ENCODE measurements at regions not wholly inside any gene's neighbourhood (a gene's known extent, or its start where the extent isn't known, plus 50 kb on each side); places are given as distances from the start of the nearest gene placed in this dataset.
A peak's percentile ranks its signal among the peaks of the same experiment; 100 is the strongest.

GRCh38 chr6:16047435-16047990, 81.4 kb upstream of the MYLIP start:
- H3K4me3 ChIP-seq (ENCODE audit: low read length): no peak overlapping the region
- H4K20me1 ChIP-seq (ENCODE audit: insufficient read depth, low read length): no peaks in the 10 kb centered on the region
- no peaks in the 10 kb centered on the region for H3K79me2 ChIP-seq (ENCODE audit: low read length)
- H3K9me3 ChIP-seq (ENCODE audit: insufficient read depth, low read length): no peaks in the 10 kb centered on the region
- no peaks in the 10 kb centered on the region for H3K36me3 ChIP-seq (replicated peaks; ENCODE audit: low read depth, low read length)
- H2AFZ ChIP-seq (ENCODE audit: low read depth, low read length): no peak overlapping the region
- no peak overlapping the region for H3K4me2 ChIP-seq (ENCODE audit: low read length)
- H3K27me3 ChIP-seq (ENCODE audit: low read depth, low read length): no peaks in the 10 kb centered on the region
- H3K9ac ChIP-seq (ENCODE audit: low read length): no peak overlapping the region
- H3K27ac ChIP-seq (ENCODE audit: low read length): no peak overlapping the region
- TF ChIP-seq CTCF (IDR thresholded peaks at IDR 0.05; ENCODE audit: low read depth, low read length) (no peak), EZH2phosphoT487 (IDR thresholded peaks at IDR 0.05; ENCODE audit: low read depth) (no peak)
- H3K4me1 ChIP-seq (ENCODE audit: low read length): peaks cover 12% of the 10 kb centered on the region

DNA sequence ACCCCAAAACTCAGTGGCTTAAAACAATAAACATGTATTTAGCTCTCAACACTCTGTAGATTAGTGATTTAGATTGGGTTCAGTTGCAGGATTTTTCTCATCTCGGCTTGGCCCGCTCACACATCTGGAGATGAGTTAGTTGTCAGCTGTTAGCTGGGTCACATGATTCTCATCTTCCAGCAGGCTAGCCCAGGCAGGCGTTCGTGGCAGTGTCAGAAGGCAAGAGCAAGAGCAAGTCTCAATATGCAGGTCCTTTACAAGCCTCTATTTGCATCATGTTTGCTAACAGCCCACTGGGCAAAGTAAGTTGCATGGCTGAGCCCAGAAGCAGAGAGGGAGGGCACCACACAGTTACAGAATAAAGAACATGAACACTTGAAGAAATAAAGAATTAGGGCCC, 83.6 kb upstream of the MYLIP start:
- Histone ChIP-seq H3K27me3 (ENCODE audit: low read depth, low read length) (no peaks in the 10 kb centered on the region), H3K36me3 (replicated peaks; ENCODE audit: low read depth, low read length) (no peaks in the 10 kb centered on the region), H3K4me2 (ENCODE audit: low read length) (no peak overlapping the region), H3K9ac (ENCODE audit: low read length) (no peak overlapping the region), H2AFZ (ENCODE audit: low read depth, low read length) (no peak overlapping the region), H4K20me1 (ENCODE audit: insufficient read depth, low read length) (no peaks in the 10 kb centered on the region), H3K79me2 (ENCODE audit: low read length) (no peaks in the 10 kb centered on the region), H3K4me1 (ENCODE audit: low read length) (peaks cover 12% of the 10 kb centered on the region), H3K9me3 (ENCODE audit: insufficient read depth, low read length) (no peaks in the 10 kb centered on the region), H3K4me3 (ENCODE audit: low read length) (no peak overlapping the region), H3K27ac (ENCODE audit: low read length) (no peak overlapping the region)
- TF ChIP-seq EZH2phosphoT487 (IDR thresholded peaks at IDR 0.05; ENCODE audit: low read depth) (no peak), CTCF (IDR thresholded peaks at IDR 0.05; ENCODE audit: low read depth, low read length) (no peak)

DNA sequence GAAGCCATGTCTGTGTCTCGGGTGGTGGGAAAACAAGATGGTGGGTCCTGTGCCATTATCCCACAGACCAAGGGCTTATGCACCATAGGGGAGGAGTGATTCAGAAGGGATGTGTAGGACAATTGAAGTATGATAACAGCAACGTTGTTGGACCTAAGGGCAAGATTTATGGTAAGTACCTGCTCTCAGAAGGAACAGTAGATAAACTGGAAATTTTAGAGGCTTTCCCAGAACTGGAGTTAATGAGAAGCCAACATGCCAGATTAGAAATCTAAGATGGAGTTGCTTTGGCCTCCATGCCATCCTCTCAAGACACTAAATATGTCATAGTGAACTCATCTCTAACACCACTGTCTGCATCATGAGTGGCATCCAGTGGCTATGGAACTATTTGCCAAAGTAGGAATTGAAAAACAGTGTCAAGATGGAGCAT, 84.7 kb upstream of the MYLIP start:
- no peaks in the 10 kb centered on the region for H3K9me3 ChIP-seq (ENCODE audit: insufficient read depth, low read length)
- H2AFZ ChIP-seq (ENCODE audit: low read depth, low read length): no peak overlapping the region
- TF ChIP-seq EZH2phosphoT487 (IDR thresholded peaks at IDR 0.05; ENCODE audit: low read depth) (no peak), CTCF (IDR thresholded peaks at IDR 0.05; ENCODE audit: low read depth, low read length) (no peak)
- H3K27me3 ChIP-seq (ENCODE audit: low read depth, low read length): no peaks in the 10 kb centered on the region
- no peaks in the 10 kb centered on the region for H4K20me1 ChIP-seq (ENCODE audit: insufficient read depth, low read length)
- H3K4me3 ChIP-seq (ENCODE audit: low read length): no peak overlapping the region
- no peak overlapping the region for H3K27ac ChIP-seq (ENCODE audit: low read length)
- no peak overlapping the region for H3K4me2 ChIP-seq (ENCODE audit: low read length)
- H3K79me2 ChIP-seq (ENCODE audit: low read length): no peaks in the 10 kb centered on the region
- no peaks in the 10 kb centered on the region for H3K36me3 ChIP-seq (replicated peaks; ENCODE audit: low read depth, low read length)
- no peak overlapping the region for H3K9ac ChIP-seq (ENCODE audit: low read length)
- peaks cover 13% of the 10 kb centered on the region for H3K4me1 ChIP-seq (ENCODE audit: low read length)

DNA sequence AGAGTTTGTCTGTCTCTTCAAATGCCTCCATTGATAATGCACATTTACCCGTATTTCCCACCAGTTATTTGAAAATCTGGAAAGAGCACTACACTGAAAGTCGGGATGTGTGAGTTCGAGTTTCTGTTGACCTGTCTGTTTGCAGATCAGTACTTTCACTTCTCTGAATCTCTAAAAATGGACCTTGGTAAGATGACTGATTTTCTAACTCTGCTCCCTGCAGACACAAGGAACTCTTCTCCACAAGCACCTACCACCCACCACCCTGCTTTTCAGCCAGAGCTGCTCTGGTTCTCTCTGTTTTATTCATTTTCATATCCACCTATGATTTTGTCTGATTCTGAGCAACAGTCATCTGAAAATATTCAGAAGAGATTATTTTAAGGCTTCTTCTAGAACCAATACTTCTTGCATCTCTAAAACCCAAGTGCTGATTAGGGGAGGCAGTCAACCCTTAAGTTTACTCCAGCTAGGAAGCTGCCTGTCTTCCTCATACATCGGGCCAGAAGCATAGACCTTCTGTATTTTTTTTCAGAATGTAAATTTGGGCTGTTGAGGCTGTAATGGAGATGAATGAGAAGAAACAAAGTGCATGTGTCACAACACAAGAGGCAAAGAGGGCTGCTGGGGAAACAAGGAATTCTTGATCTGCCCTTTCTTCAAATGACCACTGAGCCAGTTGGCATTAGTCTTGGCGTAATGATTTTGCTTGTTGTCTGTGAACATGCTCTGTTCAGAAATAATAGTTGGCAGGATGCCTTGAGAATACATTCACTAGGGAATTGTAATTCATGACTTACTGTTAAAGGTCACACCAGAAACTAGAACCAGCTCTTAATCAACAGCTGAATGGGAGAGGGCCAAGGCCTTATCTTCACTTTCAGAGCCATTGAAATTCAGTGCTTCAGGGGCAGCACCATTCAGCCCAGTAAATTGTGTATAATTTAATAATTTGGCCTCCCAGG, 85.4 kb upstream of the MYLIP start:
- no peaks in the 10 kb centered on the region for H3K9me3 ChIP-seq (ENCODE audit: insufficient read depth, low read length)
- H3K79me2 ChIP-seq (ENCODE audit: low read length): no peaks in the 10 kb centered on the region
- H3K27ac ChIP-seq (ENCODE audit: low read length): peak overlapping the region; percentile 49
- H3K4me3 ChIP-seq (ENCODE audit: low read length): peak overlapping the region; percentile 38
- no peaks in the 10 kb centered on the region for H4K20me1 ChIP-seq (ENCODE audit: insufficient read depth, low read length)
- no peak overlapping the region for H2AFZ ChIP-seq (ENCODE audit: low read depth, low read length)
- no peaks in the 10 kb centered on the region for H3K36me3 ChIP-seq (replicated peaks; ENCODE audit: low read depth, low read length)
- H3K27me3 ChIP-seq (ENCODE audit: low read depth, low read length): no peaks in the 10 kb centered on the region
- H3K4me1 ChIP-seq (ENCODE audit: low read length): peaks cover 19% of the 10 kb centered on the region
- H3K4me2 ChIP-seq (ENCODE audit: low read length): peak overlapping the region; percentile 66
- no peak overlapping the region for H3K9ac ChIP-seq (ENCODE audit: low read length)
- TF ChIP-seq EZH2phosphoT487 (IDR thresholded peaks at IDR 0.05; ENCODE audit: low read depth) (no peak), CTCF (IDR thresholded peaks at IDR 0.05; ENCODE audit: low read depth, low read length) (no peak)
